ENCODE measurements at regions not wholly inside any gene's neighbourhood (a gene's known extent, or its start where the extent isn't known, plus 50 kb on each side); places are given as distances from the start of the nearest gene placed in this dataset.

DNA sequence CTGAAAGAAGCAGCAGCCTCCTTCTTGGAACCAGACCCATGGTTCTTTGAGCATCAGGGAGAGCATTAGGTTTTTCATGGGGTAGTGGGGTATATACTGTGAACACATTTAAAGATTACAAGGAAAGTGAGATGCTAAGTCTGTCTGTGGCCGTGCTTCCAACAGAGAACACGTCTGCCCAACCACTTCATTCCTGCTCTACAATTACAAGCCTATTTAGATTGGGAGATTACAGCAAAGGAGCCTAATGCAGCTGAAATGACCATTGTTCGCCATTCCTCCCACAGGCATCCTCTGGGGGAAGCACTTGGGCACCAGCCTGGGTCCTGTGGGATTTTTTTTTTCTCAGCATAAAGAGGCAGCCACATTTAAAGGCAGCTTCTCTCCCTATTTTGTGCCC is 536.4 kb downstream of the XPNPEP1 start:
- TF ChIP-seq, protein P1, sequence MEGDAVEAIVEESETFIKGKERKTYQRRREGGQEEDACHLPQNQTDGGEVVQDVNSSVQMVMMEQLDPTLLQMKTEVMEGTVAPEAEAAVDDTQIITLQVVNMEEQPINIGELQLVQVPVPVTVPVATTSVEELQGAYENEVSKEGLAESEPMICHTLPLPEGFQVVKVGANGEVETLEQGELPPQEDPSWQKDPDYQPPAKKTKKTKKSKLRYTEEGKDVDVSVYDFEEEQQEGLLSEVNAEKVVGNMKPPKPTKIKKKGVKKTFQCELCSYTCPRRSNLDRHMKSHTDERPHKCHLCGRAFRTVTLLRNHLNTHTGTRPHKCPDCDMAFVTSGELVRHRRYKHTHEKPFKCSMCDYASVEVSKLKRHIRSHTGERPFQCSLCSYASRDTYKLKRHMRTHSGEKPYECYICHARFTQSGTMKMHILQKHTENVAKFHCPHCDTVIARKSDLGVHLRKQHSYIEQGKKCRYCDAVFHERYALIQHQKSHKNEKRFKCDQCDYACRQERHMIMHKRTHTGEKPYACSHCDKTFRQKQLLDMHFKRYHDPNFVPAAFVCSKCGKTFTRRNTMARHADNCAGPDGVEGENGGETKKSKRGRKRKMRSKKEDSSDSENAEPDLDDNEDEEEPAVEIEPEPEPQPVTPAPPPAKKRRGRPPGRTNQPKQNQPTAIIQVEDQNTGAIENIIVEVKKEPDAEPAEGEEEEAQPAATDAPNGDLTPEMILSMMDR (IDR thresholded peaks at IDR 0.05; ENCODE audit: control extremely low read depth, extremely low read depth, low read depth, missing control alignments), result no peak
- DNase-seq (ENCODE audit: extremely low spot score), result no peak
- ChIA-PET CTCF (no interaction called here), POLR2A (no interaction called here)

DNA sequence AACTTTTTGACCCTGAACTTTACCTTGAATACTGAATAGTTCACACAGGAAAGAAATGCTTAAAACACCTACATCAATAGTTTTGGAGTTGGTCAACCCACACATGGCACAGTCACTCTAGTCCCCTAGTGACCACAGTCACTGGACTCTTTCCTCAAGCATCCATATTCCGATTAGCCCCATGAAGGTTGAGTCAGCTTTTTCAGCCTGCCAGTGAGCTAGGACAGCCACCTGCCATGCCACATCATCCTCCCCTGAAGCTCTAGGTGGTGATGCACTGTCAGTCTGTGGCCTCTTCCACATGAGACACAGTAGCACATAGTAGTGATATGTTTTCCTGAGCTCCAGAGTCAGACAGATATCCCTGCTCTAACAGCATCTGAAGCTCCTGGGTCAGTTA is 537.2 kb downstream of the XPNPEP1 start:
- CTCF ChIA-PET, result no interaction called here
- DNase-seq (ENCODE audit: extremely low spot score), result no peak

DNA sequence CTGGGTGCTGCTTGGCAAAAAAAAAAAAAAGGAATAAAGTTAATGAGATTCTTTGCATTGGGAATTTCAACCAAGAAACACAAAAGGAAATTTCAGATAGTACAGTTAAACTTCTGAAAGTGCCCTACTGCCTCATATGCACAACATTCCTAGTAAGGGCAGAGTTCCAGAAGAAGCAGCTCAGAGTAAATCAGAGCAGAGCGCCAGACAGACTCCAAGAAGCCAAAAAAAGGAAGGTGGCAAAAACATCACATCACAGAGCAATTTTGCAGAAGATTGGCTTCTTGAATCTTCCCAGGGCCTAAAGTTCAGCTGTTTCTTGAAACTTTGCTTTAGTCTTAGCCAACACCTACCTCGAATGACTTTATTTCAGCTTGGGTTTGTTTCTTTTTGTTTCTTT is 544.1 kb downstream of the XPNPEP1 start:
- CTCF ChIA-PET, result no interaction called here
- POLR2A ChIA-PET, result no interaction called here
- no peak for DNase-seq (ENCODE audit: extremely low spot score)
- TF ChIP-seq, protein P1 (IDR thresholded peaks at IDR 0.05; ENCODE audit: control extremely low read depth, extremely low read depth, low read depth, missing control alignments), result no peak

More for the DNA sequence above, 537.2 kb downstream of the XPNPEP1 start:
- TF ChIP-seq, protein P1 (IDR thresholded peaks at IDR 0.05; ENCODE audit: control extremely low read depth, extremely low read depth, low read depth, missing control alignments), result no peak
- POLR2A ChIA-PET, result no interaction called here

DNA sequence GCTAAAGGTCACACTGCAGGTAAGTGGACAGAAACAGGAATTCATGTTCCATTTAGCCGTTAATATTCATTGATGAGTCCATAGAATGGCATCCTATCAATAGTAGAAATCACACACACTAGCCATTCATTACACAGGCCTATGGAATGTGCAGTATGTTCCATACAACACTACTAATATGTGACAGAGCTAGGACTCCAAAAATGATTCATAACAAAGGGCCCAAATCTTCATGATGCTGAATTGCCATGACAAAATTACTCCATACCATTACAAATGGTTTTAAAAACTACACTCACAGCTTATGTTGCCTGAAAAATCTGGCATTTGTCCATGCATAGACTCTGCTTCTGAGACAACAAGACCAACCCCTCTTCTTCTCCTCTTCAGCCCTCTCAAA is 549.1 kb downstream of the XPNPEP1 start:
- POLR2A ChIA-PET, result no interaction called here
- CTCF ChIA-PET, result no interaction called here
- TF ChIP-seq, protein P1 (IDR thresholded peaks at IDR 0.05; ENCODE audit: control extremely low read depth, extremely low read depth, low read depth, missing control alignments), result no peak
- no peak for DNase-seq (ENCODE audit: extremely low spot score)

DNA sequence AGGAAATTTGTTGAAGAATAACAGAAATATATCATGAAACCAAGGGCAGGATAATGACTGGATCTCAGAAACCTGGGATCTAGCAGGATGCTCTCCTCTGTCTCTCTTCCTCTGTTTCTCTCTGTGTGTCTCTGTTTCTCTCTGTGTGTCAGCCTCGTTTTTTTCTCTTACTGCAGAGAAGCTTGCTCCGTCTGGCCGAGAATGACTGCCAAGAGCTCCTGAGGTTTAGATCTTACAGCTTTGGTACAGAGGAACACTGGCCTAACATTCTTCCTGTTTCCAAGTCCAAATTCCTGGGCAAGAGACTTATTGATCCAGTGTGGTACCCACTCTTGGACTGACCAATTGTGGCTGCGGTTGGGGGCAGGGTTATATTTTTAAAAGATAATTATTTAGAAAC is 564.0 kb downstream of the XPNPEP1 start:
- DNase-seq (ENCODE audit: extremely low spot score), result no peak
- ChIA-PET CTCF (interaction anchor here (1.3 kb wide), 1 partner anchor 16 kb away, joined by 3 read pairs; no protein-coding TSS in a partner anchor), POLR2A (interaction anchor here (0.6 kb wide), 1 partner anchor 1092 kb away, joined by 3 read pairs; no protein-coding TSS in a partner anchor)
- TF ChIP-seq, protein P1 (IDR thresholded peaks at IDR 0.05; ENCODE audit: control extremely low read depth, extremely low read depth, low read depth, missing control alignments), result no peak

DNA sequence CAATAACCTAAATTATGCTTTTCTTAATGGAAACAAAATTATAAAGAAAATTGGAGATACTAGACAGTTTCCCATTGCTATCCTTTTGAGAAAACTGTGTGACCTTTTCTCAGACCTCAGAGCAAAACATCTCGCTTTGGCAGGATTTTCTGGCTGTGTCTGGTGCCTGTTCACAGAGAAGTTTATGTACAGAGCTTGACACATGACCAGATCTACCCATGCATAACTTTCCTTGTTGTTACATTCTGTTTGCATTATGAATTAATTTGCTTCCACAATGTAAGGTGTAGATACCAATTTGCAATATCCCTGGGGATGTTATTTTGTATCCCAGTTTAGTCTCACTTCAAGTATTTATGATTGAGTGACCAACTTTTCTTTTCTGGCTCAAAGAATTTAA is 565.0 kb downstream of the XPNPEP1 start:
- CTCF ChIA-PET, result interaction anchor here (1.0 to 1.3 kb wide), 2 partner anchors 8 to 17 kb away, joined by 3 to 4 read pairs; no protein-coding TSS in a partner anchor

More for the DNA sequence above, 565.0 kb downstream of the XPNPEP1 start:
- TF ChIP-seq, protein P1 (IDR thresholded peaks at IDR 0.05; ENCODE audit: control extremely low read depth, extremely low read depth, low read depth, missing control alignments), result no peak
- POLR2A ChIA-PET, result no interaction called here
- no peak for DNase-seq (ENCODE audit: extremely low spot score)

All from GM10248 (cell line).